Fibroblast of peridontal ligament (primary cell): ENCODE measurements at regions not wholly inside any gene's neighbourhood (a gene's known extent, or its start where the extent isn't known, plus 50 kb on each side); places are given as distances from the start of the nearest gene placed in this dataset.
"Not testable (repeated sequence)": the region's sequence is repeated elsewhere in the genome, so short reads cannot be mapped to it uniquely, and the experiment has no call there.

Source experiments
- DNase-seq: peaks from one replicate; pipeline ENCODE4 v3.0.0-alpha.2; 2010; ENCODE audit errors: extremely low read depth

GRCh38 chr2:147609301-147609700 is 235.5 kb upstream of the ACVR2A start:
- DNase-seq, result no peak

- DNase-seq, result no peak
These were observed 237.4 kb upstream of the ACVR2A start for GRCh38 chr2:147607379-147607778.

GRCh38 chr2:147603876-147604275 is 241.0 kb upstream of the ACVR2A start:
- DNase-seq, result no peak

GRCh38 chr2:147603447-147603846 is 241.4 kb upstream of the ACVR2A start:
- no peak for DNase-seq

GRCh38 chr2:147600646-147601045 is 244.2 kb upstream of the ACVR2A start:
- DNase-seq, result no peak

GRCh38 chr2:147600223-147600622 is 244.6 kb upstream of the ACVR2A start:
- no peak for DNase-seq

GRCh38 chr2:147595200-147595599 is 249.6 kb upstream of the ACVR2A start:
- DNase-seq, result no peak

GRCh38 chr2:147594038-147594437 is 250.8 kb upstream of the ACVR2A start:
- no peak for DNase-seq

GRCh38 chr2:147592784-147593183 is 252.0 kb upstream of the ACVR2A start:
- DNase-seq, result not testable (repeated sequence)

- DNase-seq, result no peak
These were observed 255.7 kb upstream of the ACVR2A start for GRCh38 chr2:147589127-147589526.

- no peak for DNase-seq
These were observed 256.6 kb upstream of the ACVR2A start for GRCh38 chr2:147588191-147588590.

GRCh38 chr2:147578529-147578928 is 266.3 kb upstream of the ACVR2A start:
- DNase-seq, result no peak

- DNase-seq, result no peak
These were observed 266.8 kb upstream of the ACVR2A start for GRCh38 chr2:147577998-147578380.

GRCh38 chr2:147577323-147577997 is 267.4 kb upstream of the ACVR2A start:
- no peak for DNase-seq

GRCh38 chr2:147575106-147575505 is 269.7 kb upstream of the ACVR2A start:
- no peak for DNase-seq

- DNase-seq, result no peak
These were observed 272.2 kb upstream of the ACVR2A start for GRCh38 chr2:147572622-147573021.

- DNase-seq, result no peak
These were observed 275.4 kb upstream of the ACVR2A start for GRCh38 chr2:147569426-147569825.

GRCh38 chr2:147568109-147568508 is 276.7 kb upstream of the ACVR2A start:
- DNase-seq, result no peak

GRCh38 chr2:147567136-147567535 is 277.7 kb upstream of the ACVR2A start:
- no peak for DNase-seq

GRCh38 chr2:147560810-147561535 is 283.9 kb upstream of the ACVR2A start:
- DNase-seq, result peak; percentile 14

GRCh38 chr2:147559070-147559725 is 285.6 kb upstream of the ACVR2A start:
- no peak for DNase-seq

- DNase-seq, result no peak
These were observed 286.2 kb upstream of the ACVR2A start for GRCh38 chr2:147558620-147559019.

- no peak for DNase-seq
These were observed 290.2 kb upstream of the ACVR2A start for GRCh38 chr2:147554521-147555107.
